ENCODE measurements at regions not wholly inside any gene's neighbourhood (a gene's known extent, or its start where the extent isn't known, plus 50 kb on each side); places are given as distances from the start of the nearest gene placed in this dataset.

DNA sequence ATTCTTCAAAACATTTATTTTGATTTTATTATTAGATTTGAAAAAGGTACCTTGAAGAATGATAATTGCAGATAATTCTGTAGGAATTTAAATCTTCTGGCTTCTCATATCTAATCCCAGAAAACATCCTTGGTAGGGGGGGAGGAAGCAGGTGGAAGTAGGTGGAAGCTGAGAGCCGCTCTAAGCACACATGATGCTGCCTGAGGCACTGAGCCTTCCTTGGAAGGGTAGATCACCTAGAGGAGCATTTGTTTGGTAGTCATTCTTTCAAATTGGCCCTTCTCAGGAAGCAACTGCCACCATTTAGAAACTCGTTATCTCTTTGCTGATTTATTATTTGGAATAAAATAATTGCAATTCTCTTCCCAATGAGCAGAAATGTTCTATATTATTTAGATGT is 623.3 kb downstream of the CD109 start:
- Mint-ChIP-seq H3K27me3 (no peaks in the 10 kb centered on the region), H3K4me3 (no peak overlapping the region), H3K27ac (no peak overlapping the region), H3K36me3 (no peaks in the 10 kb centered on the region), H3K4me1 (no peaks in the 10 kb centered on the region), H3K9me3 (ENCODE audit: low read depth) (peaks cover 7% of the 10 kb centered on the region)
- CTCF ChIA-PET: no interaction called here
- ATAC-seq (no peak), DNase-seq (no peak)

GRCh38 chr6:74318738-74319137 is 622.7 kb downstream of the CD109 start:
- Mint-ChIP-seq H3K4me3 (no peak overlapping the region), H3K9me3 (ENCODE audit: low read depth) (peaks cover 7% of the 10 kb centered on the region), H3K27ac (no peak overlapping the region), H3K27me3 (no peaks in the 10 kb centered on the region), H3K4me1 (no peaks in the 10 kb centered on the region), H3K36me3 (no peaks in the 10 kb centered on the region)
- ATAC-seq (no peak), DNase-seq (no peak)
- CTCF ChIA-PET: no interaction called here

DNA sequence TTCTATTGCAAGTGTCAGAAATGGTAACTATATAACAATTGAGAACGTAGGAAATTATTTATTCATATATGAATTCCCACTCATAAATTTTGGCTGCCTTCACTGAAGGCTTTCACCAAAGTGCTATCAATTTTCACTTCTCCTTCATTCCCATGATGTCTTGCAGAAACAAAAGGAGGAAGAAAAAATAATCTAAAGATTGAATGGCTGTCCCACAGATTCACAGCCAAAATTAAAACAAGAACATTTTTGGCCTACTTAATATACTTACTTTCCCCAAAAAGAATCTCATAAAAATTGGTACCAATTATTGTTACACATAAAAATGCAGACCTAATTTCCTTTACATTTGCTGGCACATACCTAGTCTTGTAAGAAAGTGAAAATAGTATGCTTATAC is 616.1 kb downstream of the CD109 start:
- H3K4me1 Mint-ChIP-seq: no peaks in the 10 kb centered on the region
- no peak overlapping the region for H3K4me3 Mint-ChIP-seq
- H3K27ac Mint-ChIP-seq: no peak overlapping the region
- H3K9me3 Mint-ChIP-seq (ENCODE audit: low read depth): peaks cover 4% of the 10 kb centered on the region
- H3K36me3 Mint-ChIP-seq: no peaks in the 10 kb centered on the region
- no peak for DNase-seq
- CTCF ChIA-PET: no interaction called here
- H3K27me3 Mint-ChIP-seq: no peaks in the 10 kb centered on the region
- ATAC-seq: no peak

DNA sequence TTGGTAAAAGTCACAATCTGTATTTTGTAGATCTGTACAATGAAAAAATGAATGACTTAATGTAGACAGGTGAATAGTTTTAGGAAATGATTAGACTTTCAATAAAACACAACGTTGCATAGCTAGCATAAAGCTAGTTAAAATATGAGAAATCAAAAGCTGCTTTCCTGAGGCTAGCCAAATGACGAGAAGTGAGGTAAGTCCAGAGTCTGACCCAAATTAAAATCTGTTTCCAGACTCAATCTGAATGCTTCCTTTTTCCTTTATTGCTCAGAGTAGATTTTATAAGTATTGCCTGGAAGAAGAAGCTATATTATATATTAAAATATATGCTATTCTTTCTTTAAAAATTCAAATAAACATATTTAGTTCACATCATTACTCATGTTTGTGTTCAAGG is 615.4 kb downstream of the CD109 start:
- Mint-ChIP-seq H3K4me3 (no peak overlapping the region), H3K4me1 (no peaks in the 10 kb centered on the region), H3K36me3 (no peaks in the 10 kb centered on the region), H3K27me3 (no peaks in the 10 kb centered on the region), H3K9me3 (ENCODE audit: low read depth) (no peaks in the 10 kb centered on the region), H3K27ac (no peak overlapping the region)
- CTCF ChIA-PET: no interaction called here
- DNase-seq (no peak), ATAC-seq (no peak)

DNA sequence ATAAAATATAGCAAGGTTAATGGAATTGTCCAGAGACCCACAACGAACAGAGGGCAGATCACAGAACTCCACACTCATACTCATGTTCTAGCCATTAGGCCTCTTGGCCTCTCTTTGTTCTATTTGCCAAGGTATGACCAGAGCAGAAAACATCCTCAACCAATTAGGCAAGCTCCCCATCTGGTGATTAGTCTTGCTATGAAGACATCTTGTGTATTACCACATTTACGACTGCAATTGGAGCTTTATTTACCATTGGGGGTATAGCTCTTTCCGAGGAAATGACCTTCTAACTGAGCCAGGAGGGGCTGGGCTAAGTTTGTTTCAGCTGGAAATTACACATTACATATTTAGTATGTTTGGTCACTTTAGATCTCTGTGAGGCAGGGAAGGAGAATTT is 593.9 kb downstream of the CD109 start:
- H3K36me3 Mint-ChIP-seq: no peaks in the 10 kb centered on the region
- DNase-seq (no peak), ATAC-seq (no peak)
- no peak overlapping the region for H3K4me3 Mint-ChIP-seq
- H3K27ac Mint-ChIP-seq: no peak overlapping the region
- peaks cover 3% of the 10 kb centered on the region for H3K9me3 Mint-ChIP-seq (ENCODE audit: low read depth)
- CTCF ChIA-PET: no interaction called here
- H3K27me3 Mint-ChIP-seq: no peaks in the 10 kb centered on the region
- no peaks in the 10 kb centered on the region for H3K4me1 Mint-ChIP-seq

GRCh38 chr6:74287932-74288331 is 591.9 kb downstream of the CD109 start:
- Mint-ChIP-seq H3K4me3 (no peak overlapping the region), H3K27ac (no peak overlapping the region), H3K4me1 (no peaks in the 10 kb centered on the region), H3K36me3 (no peaks in the 10 kb centered on the region), H3K9me3 (ENCODE audit: low read depth) (peaks cover 3% of the 10 kb centered on the region), H3K27me3 (no peaks in the 10 kb centered on the region)
- CTCF ChIA-PET: no interaction called here
- DNase-seq (no peak), ATAC-seq (no peak)

DNA sequence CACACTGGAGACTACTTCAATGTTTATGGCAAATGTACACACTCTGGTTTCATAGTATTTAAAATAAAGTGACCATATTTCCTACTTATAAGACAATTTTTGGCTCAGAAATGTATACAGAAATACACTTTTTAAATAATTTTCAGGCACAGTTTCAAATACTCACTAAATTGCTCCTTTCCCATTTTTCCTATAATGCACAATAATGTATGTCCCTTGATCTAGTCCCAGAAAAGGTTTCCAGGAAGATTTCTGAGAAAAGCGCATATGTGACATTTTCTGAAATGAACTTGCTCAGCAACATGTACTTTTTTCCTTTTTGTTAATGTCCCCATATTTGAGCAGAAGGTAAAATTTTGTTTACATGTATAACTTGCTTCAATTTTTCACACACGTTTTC is 591.4 kb downstream of the CD109 start:
- Mint-ChIP-seq H3K27ac (no peak overlapping the region), H3K9me3 (ENCODE audit: low read depth) (peaks cover 3% of the 10 kb centered on the region), H3K4me3 (no peak overlapping the region), H3K4me1 (no peaks in the 10 kb centered on the region), H3K27me3 (no peaks in the 10 kb centered on the region), H3K36me3 (no peaks in the 10 kb centered on the region)
- CTCF ChIA-PET: no interaction called here
- DNase-seq (no peak), ATAC-seq (no peak)

GRCh38 chr6:74284284-74284683 is 588.3 kb downstream of the CD109 start:
- Mint-ChIP-seq H3K27ac (no peak overlapping the region), H3K36me3 (no peaks in the 10 kb centered on the region), H3K9me3 (ENCODE audit: low read depth) (peaks cover 5% of the 10 kb centered on the region), H3K4me1 (no peaks in the 10 kb centered on the region), H3K27me3 (no peaks in the 10 kb centered on the region), H3K4me3 (no peak overlapping the region)
- CTCF ChIA-PET: no interaction called here
- ATAC-seq (no peak), DNase-seq (no peak)

- DNase-seq: no peak
- no peaks in the 10 kb centered on the region for H3K36me3 Mint-ChIP-seq
- no peak overlapping the region for H3K27ac Mint-ChIP-seq
- no peak overlapping the region for H3K4me3 Mint-ChIP-seq
- CTCF ChIA-PET: no interaction called here
- H3K9me3 Mint-ChIP-seq (ENCODE audit: low read depth): peaks cover 5% of the 10 kb centered on the region
- H3K27me3 Mint-ChIP-seq: no peaks in the 10 kb centered on the region
- no peak for ATAC-seq
- H3K4me1 Mint-ChIP-seq: no peaks in the 10 kb centered on the region
Observed at GRCh38 chr6:74283532-74283931, 587.5 kb downstream of the CD109 start.

- DNase-seq (no peak), ATAC-seq (no peak)
- Mint-ChIP-seq H3K27me3 (no peaks in the 10 kb centered on the region), H3K27ac (no peak overlapping the region), H3K36me3 (no peaks in the 10 kb centered on the region), H3K9me3 (ENCODE audit: low read depth) (peaks cover 4% of the 10 kb centered on the region), H3K4me1 (no peaks in the 10 kb centered on the region), H3K4me3 (no peak overlapping the region)
- CTCF ChIA-PET: no interaction called here
Observed at GRCh38 chr6:74282143-74282689, 586.2 kb downstream of the CD109 start.

DNA sequence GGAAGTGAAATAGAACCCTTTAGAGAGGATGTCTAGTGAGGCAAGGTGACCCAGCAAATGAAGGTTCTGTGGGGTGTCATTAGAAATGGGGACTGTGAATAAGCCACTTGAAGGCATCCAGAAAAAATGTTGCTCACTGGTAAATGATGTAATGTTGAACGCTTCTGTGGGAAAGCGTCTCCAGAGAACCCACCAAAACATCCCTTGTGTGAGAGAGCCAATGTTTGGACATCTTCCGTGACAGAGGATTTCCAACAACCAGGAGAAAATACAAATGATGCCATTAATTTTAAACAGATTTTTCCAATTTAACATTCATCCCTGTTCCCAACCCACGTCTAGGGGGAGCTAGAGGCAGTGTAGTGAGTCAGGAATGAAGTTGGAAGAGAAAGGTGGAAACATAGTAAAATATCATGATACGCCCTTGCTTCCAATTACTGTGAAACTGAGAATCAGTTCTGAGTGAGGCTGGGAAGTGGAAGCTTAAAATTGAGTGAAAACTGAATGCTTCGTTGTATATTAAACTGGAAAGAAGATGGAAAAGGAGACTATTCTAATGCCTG is 584.2 kb downstream of the CD109 start:
- no peaks in the 10 kb centered on the region for H3K4me1 Mint-ChIP-seq
- ATAC-seq (no peak), DNase-seq (no peak)
- no peaks in the 10 kb centered on the region for H3K27me3 Mint-ChIP-seq
- no peak overlapping the region for H3K4me3 Mint-ChIP-seq
- H3K9me3 Mint-ChIP-seq (ENCODE audit: low read depth): peaks cover 2% of the 10 kb centered on the region
- H3K27ac Mint-ChIP-seq: no peak overlapping the region
- CTCF ChIA-PET: no interaction called here
- no peaks in the 10 kb centered on the region for H3K36me3 Mint-ChIP-seq

DNA sequence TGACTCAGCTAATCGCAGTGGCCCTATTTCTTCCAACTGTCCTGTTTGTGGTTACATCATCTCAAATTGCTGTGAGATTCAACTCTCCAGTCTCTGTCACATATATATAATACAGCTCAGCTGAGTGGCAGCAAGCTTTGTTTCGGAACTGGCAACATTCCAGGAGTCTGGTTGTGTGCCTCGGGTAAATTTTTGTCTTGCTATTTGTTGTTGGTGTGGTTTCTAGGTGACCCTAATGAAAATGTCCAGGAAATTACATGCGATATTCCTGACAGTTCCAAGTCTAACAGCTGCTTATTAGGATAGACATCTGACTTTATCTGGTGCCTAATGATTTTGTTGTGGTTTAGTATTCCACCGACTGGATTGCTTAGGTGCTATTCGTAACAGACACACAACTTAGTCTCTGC is 581.8 kb downstream of the CD109 start:
- CTCF ChIA-PET: no interaction called here
- no peak overlapping the region for H3K27ac Mint-ChIP-seq
- no peaks in the 10 kb centered on the region for H3K4me1 Mint-ChIP-seq
- ATAC-seq (no peak), DNase-seq (no peak)
- H3K4me3 Mint-ChIP-seq: no peak overlapping the region
- H3K27me3 Mint-ChIP-seq: no peaks in the 10 kb centered on the region
- H3K9me3 Mint-ChIP-seq (ENCODE audit: low read depth): peaks cover 2% of the 10 kb centered on the region
- H3K36me3 Mint-ChIP-seq: no peaks in the 10 kb centered on the region

GRCh38 chr6:74273541-74273940 is 577.5 kb downstream of the CD109 start:
- H3K4me3 Mint-ChIP-seq: no peak overlapping the region
- peaks cover 2% of the 10 kb centered on the region for H3K9me3 Mint-ChIP-seq (ENCODE audit: low read depth)
- no peaks in the 10 kb centered on the region for H3K4me1 Mint-ChIP-seq
- CTCF ChIA-PET: no interaction called here
- ATAC-seq (no peak), DNase-seq (no peak)
- H3K27me3 Mint-ChIP-seq: no peaks in the 10 kb centered on the region
- H3K36me3 Mint-ChIP-seq: no peaks in the 10 kb centered on the region
- H3K27ac Mint-ChIP-seq: no peak overlapping the region

DNA sequence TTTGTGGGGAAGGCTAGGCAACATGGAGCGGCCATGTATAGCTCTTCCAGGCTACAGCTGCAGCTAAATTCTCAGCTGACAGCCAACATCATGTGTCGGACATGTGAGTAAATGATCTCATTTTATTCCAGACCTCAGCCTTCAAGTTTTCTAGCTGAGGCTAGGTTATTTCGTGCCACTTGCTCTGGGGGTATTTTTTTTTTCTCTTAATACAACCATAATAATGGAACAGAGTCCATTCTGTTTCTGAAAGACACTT is 573.5 kb downstream of the CD109 start:
- Mint-ChIP-seq H3K27me3 (no peaks in the 10 kb centered on the region), H3K27ac (no peak overlapping the region), H3K4me3 (no peak overlapping the region), H3K4me1 (no peaks in the 10 kb centered on the region), H3K9me3 (ENCODE audit: low read depth) (peaks cover 2% of the 10 kb centered on the region), H3K36me3 (no peaks in the 10 kb centered on the region)
- DNase-seq (no peak), ATAC-seq (no peak)
- CTCF ChIA-PET: no interaction called here

DNA sequence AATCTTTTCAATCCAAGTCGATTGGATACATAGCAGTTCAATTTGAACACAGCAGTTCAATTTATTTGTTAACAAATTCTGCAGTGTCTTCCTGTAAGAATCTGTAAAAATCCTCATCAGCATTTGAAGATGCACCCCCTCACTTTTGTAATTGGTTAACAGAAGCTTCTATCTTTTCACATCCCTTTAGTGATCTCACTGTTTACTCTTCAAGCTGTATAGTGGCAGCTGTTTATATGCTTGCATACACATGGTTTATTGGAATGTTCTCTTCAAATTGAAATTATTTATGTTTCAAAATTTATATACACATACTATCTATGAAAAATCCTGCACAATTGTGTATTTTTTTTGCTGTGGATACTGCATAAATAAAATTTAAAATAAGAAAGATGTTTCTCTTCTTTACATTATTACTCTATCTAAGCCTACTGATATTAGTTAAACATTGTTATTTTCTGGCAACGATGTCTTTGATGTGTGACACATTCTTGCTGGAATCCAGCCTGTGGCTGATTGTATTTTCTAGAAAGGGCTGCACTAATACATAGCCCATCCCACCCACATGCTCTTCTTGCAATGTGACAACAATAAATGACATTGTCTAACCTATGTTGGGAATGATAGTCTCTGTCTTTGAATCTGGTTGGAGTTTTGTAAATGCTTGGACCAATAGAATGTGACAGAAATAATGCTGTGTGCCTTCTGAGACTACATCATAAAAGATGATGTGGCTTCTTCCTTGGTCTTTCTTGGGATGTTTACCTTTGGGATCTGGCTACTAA is 573.0 kb downstream of the CD109 start:
- Mint-ChIP-seq H3K4me1 (no peaks in the 10 kb centered on the region), H3K9me3 (ENCODE audit: low read depth) (peaks cover 2% of the 10 kb centered on the region), H3K27ac (no peak overlapping the region), H3K36me3 (no peaks in the 10 kb centered on the region), H3K27me3 (no peaks in the 10 kb centered on the region), H3K4me3 (no peak overlapping the region)
- no peak for ATAC-seq
- no peak for DNase-seq
- CTCF ChIA-PET: no interaction called here

All from activated CD8-positive, alpha-beta memory T cell treated with anti-CD3 and anti-CD28 coated beads, Interleukin-2, amount 10 ng/mL, durations not matched to agents 7 days and 5 days (primary cell).